HS-5 (cell line): ENCODE measurements at regions not wholly inside any gene's neighbourhood (a gene's known extent, or its start where the extent isn't known, plus 50 kb on each side); places are given as distances from the start of the nearest gene placed in this dataset.
"Not testable (repeated sequence)": the region's sequence is repeated elsewhere in the genome, so short reads cannot be mapped to it uniquely, and the experiment has no call there.

ENCODE experiments used
- DNase-seq: peaks from one replicate; pipeline ENCODE4 v3.0.0-alpha.2; 2012; ENCODE audit warnings: low read depth

- no peak for DNase-seq
Measured at GRCh38 chr2:185507719-185508118, 230.9 kb upstream of the FSIP2 start.

GRCh38 chr2:185510060-185510459 is 228.5 kb upstream of the FSIP2 start:
- no peak for DNase-seq

- no peak for DNase-seq
Measured at GRCh38 chr2:185511925-185512324, 226.7 kb upstream of the FSIP2 start.

- DNase-seq = no peak
Measured at GRCh38 chr2:185522472-185522871, 216.1 kb upstream of the FSIP2 start.

- DNase-seq = not testable (repeated sequence)
Measured at GRCh38 chr2:185524242-185524641, 214.4 kb upstream of the FSIP2 start.

GRCh38 chr2:185526161-185526560 is 212.4 kb upstream of the FSIP2 start:
- no peak for DNase-seq

GRCh38 chr2:185531721-185532120 is 206.9 kb upstream of the FSIP2 start:
- DNase-seq = no peak

- no peak for DNase-seq
Measured at GRCh38 chr2:185537689-185538088, 200.9 kb upstream of the FSIP2 start.

- DNase-seq = no peak
Measured at GRCh38 chr2:185567196-185567595, 171.4 kb upstream of the FSIP2 start.

- DNase-seq = no peak
Measured at GRCh38 chr2:185567940-185568339, 170.7 kb upstream of the FSIP2 start.

- no peak for DNase-seq
Measured at GRCh38 chr2:185578322-185578721, 160.3 kb upstream of the FSIP2 start.

GRCh38 chr2:185583058-185583816 is 155.4 kb upstream of the FSIP2 start:
- peak; percentile 88 for DNase-seq

GRCh38 chr2:185585165-185585564 is 153.4 kb upstream of the FSIP2 start:
- DNase-seq = not testable (repeated sequence)

GRCh38 chr2:185591276-185591675 is 147.3 kb upstream of the FSIP2 start:
- not testable (repeated sequence) for DNase-seq

- DNase-seq = no peak
Measured at GRCh38 chr2:185607945-185608344, 130.7 kb upstream of the FSIP2 start.

GRCh38 chr2:185608799-185609198 is 129.8 kb upstream of the FSIP2 start:
- DNase-seq = peak; percentile 30

GRCh38 chr2:185610301-185610700 is 128.3 kb upstream of the FSIP2 start:
- DNase-seq = no peak

GRCh38 chr2:185618625-185619024 is 120.0 kb upstream of the FSIP2 start:
- DNase-seq = peak; percentile 26

- no peak for DNase-seq
Measured at GRCh38 chr2:185625604-185626003, 113.0 kb upstream of the FSIP2 start.

GRCh38 chr2:185628985-185629384 is 109.6 kb upstream of the FSIP2 start:
- no peak for DNase-seq

- DNase-seq = no peak
Measured at GRCh38 chr2:185633621-185634020, 105.0 kb upstream of the FSIP2 start.

GRCh38 chr2:185638771-185639170 is 99.8 kb upstream of the FSIP2 start:
- no peak for DNase-seq

- no peak for DNase-seq
Measured at GRCh38 chr2:185640588-185640987, 98.0 kb upstream of the FSIP2 start.

GRCh38 chr2:185643434-185643833 is 95.2 kb upstream of the FSIP2 start:
- DNase-seq = no peak
